ENCODE measurements at regions not wholly inside any gene's neighbourhood (a gene's known extent, or its start where the extent isn't known, plus 50 kb on each side); places are given as distances from the start of the nearest gene placed in this dataset.
"Not testable (repeated sequence)": the region's sequence is repeated elsewhere in the genome, so short reads cannot be mapped to it uniquely, and the experiment has no call there.

- DNase-seq (ENCODE audit: low spot score), result no peak
Observed at GRCh38 chrX:93468075-93468474, 205.3 kb downstream of the NAP1L3 start.

- no peak for DNase-seq (ENCODE audit: low spot score)
Observed at GRCh38 chrX:93466383-93466782, 207.0 kb downstream of the NAP1L3 start.

GRCh38 chrX:93461060-93461459, 212.3 kb downstream of the NAP1L3 start:
- no peak for DNase-seq (ENCODE audit: low spot score)

- DNase-seq (ENCODE audit: low spot score), result no peak
Observed at GRCh38 chrX:93454509-93454908, 218.9 kb downstream of the NAP1L3 start.

GRCh38 chrX:93434721-93435120, 238.7 kb downstream of the NAP1L3 start:
- DNase-seq (ENCODE audit: low spot score), result not testable (repeated sequence)

- no peak for DNase-seq (ENCODE audit: low spot score)
Observed at GRCh38 chrX:93428497-93428896, 244.9 kb downstream of the NAP1L3 start.

GRCh38 chrX:93422693-93423092, 250.7 kb downstream of the NAP1L3 start:
- peak; percentile 19 for DNase-seq (ENCODE audit: low spot score)

GRCh38 chrX:93420525-93421082, 252.8 kb downstream of the NAP1L3 start:
- no peak for DNase-seq (ENCODE audit: low spot score)

GRCh38 chrX:93420090-93420489, 253.3 kb downstream of the NAP1L3 start:
- no peak for DNase-seq (ENCODE audit: low spot score)

GRCh38 chrX:93419642-93420041, 253.7 kb downstream of the NAP1L3 start:
- no peak for DNase-seq (ENCODE audit: low spot score)

GRCh38 chrX:93404121-93404520, 269.3 kb downstream of the NAP1L3 start:
- DNase-seq (ENCODE audit: low spot score), result no peak

- no peak for DNase-seq (ENCODE audit: low spot score)
Observed at GRCh38 chrX:93354651-93355050, 318.7 kb downstream of the NAP1L3 start.

- no peak for DNase-seq (ENCODE audit: low spot score)
Observed at GRCh38 chrX:93346309-93346708, 327.1 kb downstream of the NAP1L3 start.

- DNase-seq (ENCODE audit: low spot score), result not testable (repeated sequence)
Observed at GRCh38 chrX:93344287-93344686, 329.1 kb downstream of the NAP1L3 start.

GRCh38 chrX:93332329-93332728, 341.0 kb downstream of the NAP1L3 start:
- no peak for DNase-seq (ENCODE audit: low spot score)

- DNase-seq (ENCODE audit: low spot score), result no peak
Observed at GRCh38 chrX:93322110-93322509, 351.3 kb downstream of the NAP1L3 start.

GRCh38 chrX:93319609-93320008, 353.8 kb downstream of the NAP1L3 start:
- DNase-seq (ENCODE audit: low spot score), result no peak

All from umbilical cord (tissue), 1 donor.